Adrenal gland (tissue), 9 donors: ENCODE measurements at regions not wholly inside any gene's neighbourhood (a gene's known extent, or its start where the extent isn't known, plus 50 kb on each side); places are given as distances from the start of the nearest gene placed in this dataset.

Experiments used
- DNase-seq, 7 donors: peaks; one replicate each; pipeline ENCODE4 v3.0.0-alpha.2; 2019 to 2020
- H3K27ac ChIP-seq, 5 donors: fragments of 200-600 bp; sonication (generic) in 4 of 5; 1 replicate in 3 of 5; 2 replicates in 2 of 5; pipeline versions ENCODE4 v1.5.1 to v1.8.0; 2016 to 2020; ENCODE audit warnings: mild to moderate bottlenecking in 1 of 5
- H3K27me3 ChIP-seq: fragments of 200-600 bp; 2 replicates; pipeline ENCODE4 v1.8.0; 2021
- H3K36me3 ChIP-seq, 2 donors: fragments of 200-600 bp; replicated peaks in 1 of 2; 1 replicate in 1 of 2; 2 replicates in 1 of 2; pipeline versions ENCODE4 v1.5.1 to v1.8.0; 2018 to 2022
- H3K4me1 ChIP-seq, 2 donors: fragments of 200-600 bp; replicated peaks in 1 of 2; 1 replicate in 1 of 2; 2 replicates in 1 of 2; pipeline versions ENCODE4 v1.5.1 to v1.8.0; 2018 to 2021
- H3K4me3 ChIP-seq, 4 donors: fragments of 200-600 bp; sonication (generic) in 3 of 4; one replicate each; pipeline ENCODE4 v1.5.1; 2016 to 2018
- H3K9me3 ChIP-seq, 3 donors: fragments of 200-600 bp; sonication (generic) in 1 of 3; replicated peaks in 1 of 3; 1 replicate in 2 of 3; 2 replicates in 1 of 3; pipeline versions ENCODE4 v1.5.1 to v1.8.0; 2016 to 2021
- CTCF ChIP-seq, 6 experiments: fragments of 450-650 bp in 4 of 6; fragments of 200-600 bp in 2 of 6; sonication (generic) in 1 of 6; IDR thresholded peaks; 1 replicate in 5 of 6; 2 replicates in 1 of 6; pipeline versions ENCODE4 v1.5.1 to v1.8.0; 2016 to 2021; ENCODE audit warnings: antibody characterized with exemption in 6 of 6, mild to moderate bottlenecking in 2 of 6, moderate library complexity in 1 of 6
- POLR2A ChIP-seq, 2 donors: fragments of 450-650 bp; IDR thresholded peaks; one replicate each; pipeline ENCODE4 v1.6.1; 2017; ENCODE audit warnings: antibody characterized with exemption in 2 of 2, mild to moderate bottlenecking in 2 of 2, moderate library complexity in 1 of 2
- WGBS, 4 donors: extraction: QIAGEN DNeasy Blood & Tissue Kit in 2 of 4; methylation state at CpG; one replicate each; pipeline versions ENCODE4 v1.1.5 to v1.1.7; 2013 to 2017; 5-methylcytosine and 5-hydroxymethylcytosine counted together
- intact Hi-C, 2 donors: fragments of 100-400 bp; cut with DNase I; formaldehyde crosslinking; loops; one replicate each; pipeline versions ENCODE4 v1.14.1 to v1.15.0; 2022 to 2023
- donor health status: healthy with polysubstance abuse.
- donor health status: Bipolar disorder and iron deficiency.
- donor health status: DM: yes; HTN: yes; CAD: no.
- donor health status: DM: no; HTN: no; CAD: no.
- donor health status: DM: no; HTN: no; CAD: no.

GRCh38 chr6:54646951-54647664, 199.5 kb upstream of the FAM83B start:
- no peaks in the 10 kb centered on the region for H3K9me3 ChIP-seq
- H3K4me3 ChIP-seq, result no peak overlapping the region
- DNase-seq, result no peak
- TF ChIP-seq POLR2A (IDR thresholded peaks at IDR 0.05) (no peak), CTCF (IDR thresholded peaks at IDR 0.05) (no peak)
- H3K4me1 ChIP-seq, result no peaks in the 10 kb centered on the region
- H3K36me3 ChIP-seq, result no peaks in the 10 kb centered on the region
- WGBS, 4 donors, result 77 to 90% (median 80%) methylated on average over 8 of the region's 8 CpGs
- H3K27ac ChIP-seq, result no peak overlapping the region
- intact Hi-C loops, result no loop called here
- H3K27me3 ChIP-seq, result no peaks in the 10 kb centered on the region

DNA sequence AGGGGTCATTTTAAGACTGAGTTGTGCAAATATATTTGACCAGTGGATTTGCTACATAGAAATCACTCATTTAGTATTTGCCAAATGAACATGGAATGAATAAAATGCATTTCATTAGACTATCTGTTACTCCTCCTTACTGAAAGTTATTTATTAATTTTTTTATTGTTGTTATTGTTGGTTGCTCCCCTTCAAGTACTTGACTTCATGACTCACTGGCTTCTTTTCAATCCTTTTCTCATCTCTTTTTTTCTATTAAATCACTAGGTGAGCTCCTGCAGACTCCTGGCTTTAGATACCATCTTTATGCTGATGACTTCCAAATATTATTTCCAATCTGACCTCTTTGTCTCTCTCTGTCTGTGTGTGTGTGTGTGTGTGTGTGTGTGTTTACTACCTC, 192.2 kb upstream of the FAM83B start:
- DNase-seq, result no peak
- Histone ChIP-seq H3K4me1 (no peaks in the 10 kb centered on the region), H3K36me3 (no peaks in the 10 kb centered on the region), H3K27ac (no peak overlapping the region), H3K9me3 (no peaks in the 10 kb centered on the region), H3K27me3 (no peaks in the 10 kb centered on the region), H3K4me3 (no peak overlapping the region)
- intact Hi-C loops, result no loop called here
- TF ChIP-seq CTCF (IDR thresholded peaks at IDR 0.05), result no peak
- TF ChIP-seq POLR2A (IDR thresholded peaks at IDR 0.05), result no peak

DNA sequence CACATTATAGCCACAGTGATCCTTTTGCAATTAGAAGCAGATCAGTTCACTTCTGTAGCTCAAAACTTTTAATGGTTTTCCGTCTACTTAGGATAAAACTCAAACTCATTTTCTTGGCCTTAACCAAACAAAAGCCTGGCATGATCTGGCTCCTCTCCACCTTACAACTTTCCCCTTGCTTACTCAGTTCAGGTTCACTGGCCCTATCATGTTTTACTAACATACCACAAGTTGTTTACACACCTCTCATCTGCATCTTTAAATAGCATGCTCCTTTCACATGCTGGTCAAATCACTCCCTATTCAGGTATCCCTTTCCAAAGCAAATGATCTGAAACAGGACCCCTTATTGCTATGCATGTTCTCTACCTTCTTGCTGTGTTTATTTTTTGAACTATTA, 191.4 kb upstream of the FAM83B start:
- whole genome bisulfite sequencing, 4 donors, result 70 to 86% (median 72%) methylated on average over 1 of the region's 1 CpG
- Histone ChIP-seq H3K27ac (no peak overlapping the region), H3K27me3 (no peaks in the 10 kb centered on the region), H3K9me3 (no peaks in the 10 kb centered on the region), H3K36me3 (no peaks in the 10 kb centered on the region), H3K4me3 (no peak overlapping the region), H3K4me1 (no peaks in the 10 kb centered on the region)
- intact Hi-C loops, result no loop called here
- TF ChIP-seq CTCF (IDR thresholded peaks at IDR 0.05) (no peak), POLR2A (IDR thresholded peaks at IDR 0.05) (no peak)
- DNase-seq, result no peak

GRCh38 chr6:54665278-54665677, 181.3 kb upstream of the FAM83B start:
- TF ChIP-seq POLR2A (IDR thresholded peaks at IDR 0.05), result no peak
- intact Hi-C loops, result no loop called here
- no peak overlapping the region for H3K27ac ChIP-seq
- no peaks in the 10 kb centered on the region for H3K4me1 ChIP-seq
- no peak for DNase-seq
- no peaks in the 10 kb centered on the region for H3K36me3 ChIP-seq
- no peaks in the 10 kb centered on the region for H3K27me3 ChIP-seq
- no peaks in the 10 kb centered on the region for H3K9me3 ChIP-seq
- H3K4me3 ChIP-seq, result no peak overlapping the region

DNA sequence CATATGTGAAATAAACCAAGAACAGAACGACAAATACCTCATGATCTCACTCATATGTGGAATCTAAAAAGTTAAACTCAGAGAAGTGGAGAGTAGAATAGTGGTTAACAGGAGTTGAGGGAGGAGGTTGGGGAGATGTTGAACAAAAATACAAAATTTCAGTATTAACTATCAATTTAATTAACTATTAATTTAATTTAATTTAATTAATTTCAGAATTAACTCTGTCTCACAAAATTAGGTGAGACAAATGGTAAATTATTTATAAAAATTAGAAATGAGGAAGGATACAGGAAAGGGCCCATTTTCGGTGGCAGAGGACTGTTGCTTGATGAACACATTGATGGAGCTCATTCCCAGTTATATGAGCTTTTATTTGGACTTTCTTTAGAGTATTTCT, 166.0 kb upstream of the FAM83B start:
- Histone ChIP-seq H3K4me1 (no peaks in the 10 kb centered on the region), H3K9me3 (peaks cover 0 to 2% (median 0%) of the 10 kb centered on the region in 3 donors), H3K27me3 (no peaks in the 10 kb centered on the region), H3K27ac (no peak overlapping the region), H3K4me3 (no peak overlapping the region), H3K36me3 (no peaks in the 10 kb centered on the region)
- DNase-seq, result no peak
- intact Hi-C loops, result no loop called here
- no peak for TF ChIP-seq POLR2A (IDR thresholded peaks at IDR 0.05)
- TF ChIP-seq CTCF (IDR thresholded peaks at IDR 0.05), result no peak
- 81 to 87% (median 85%) methylated on average over 2 of the region's 2 CpGs for WGBS, 4 donors
